PC-3 (cell line): ENCODE measurements at regions not wholly inside any gene's neighbourhood (a gene's known extent, or its start where the extent isn't known, plus 50 kb on each side); places are given as distances from the start of the nearest gene placed in this dataset.

ENCODE experiments used
- ATAC-seq: fragments of 200-7000 bp; cut with Tn5 transposase; 2 replicates; pipeline ENCODE4 v1.9.1; 2020; ENCODE audit warnings: mild to moderate bottlenecking, moderate library complexity
- BruUV-seq: library from RNA; stranded (reverse); fragments of 400-500 nt; replicated peaks from 2 replicates; lab custom pipeline; 2021; lab: Mats Ljungman, UMichigan
- CTCF ChIA-PET: fragments of 300-600 bp; sonication (Branson Sonifier 250); formaldehyde crosslinking; loops from one replicate; lab custom pipeline; 2022; ENCODE audit warnings: antibody characterized with exemption; lab: Charles Lee
- POLR2A ChIA-PET: fragments of 300-600 bp; sonication (Branson Sonifier 250); formaldehyde crosslinking; loops from one replicate; lab custom pipeline; 2022; ENCODE audit warnings: antibody characterized with exemption; ENCODE audit not compliant: unreplicated experiment; lab: Charles Lee
- DNase-seq: peaks from one replicate; pipeline ENCODE4 v3.0.0-alpha.2; 2015
- H2AFZ ChIP-seq: fragments of 300-600 bp; sonication (generic); 2 replicates; pipeline ENCODE4 v1.6.0; 2016; ENCODE audit warnings: antibody characterized with exemption, low read length
- H3F3A ChIP-seq: fragments of 300-600 bp; sonication (generic); one replicate; pipeline ENCODE4 v1.6.0; 2017; ENCODE audit warnings: antibody characterized with exemption, low read length, control low read depth, mild to moderate bottlenecking; ENCODE audit not compliant: unreplicated experiment
- H3K27ac ChIP-seq: fragments of 300-600 bp; sonication (generic); 2 replicates; pipeline ENCODE4 v1.5.1; 2016; ENCODE audit warnings: mild to moderate bottlenecking, low read length
- H3K27me3 ChIP-seq: fragments of 300-600 bp; sonication (generic); 2 replicates; pipeline ENCODE4 v1.6.1; 2016; ENCODE audit warnings: low read length, mixed read lengths
- H3K36me3 ChIP-seq: fragments of 300-600 bp; sonication (generic); 2 replicates; pipeline ENCODE4 v1.6.1; 2016; ENCODE audit warnings: low read depth, mixed run types, low read length, mixed read lengths
- H3K4me1 ChIP-seq: fragments of 300-600 bp; sonication (generic); 2 replicates; pipeline ENCODE4 v1.5.1; 2016; ENCODE audit warnings: low read length; ENCODE audit not compliant: insufficient read depth
- H3K4me2 ChIP-seq: fragments of 300-600 bp; sonication (generic); 2 replicates; pipeline ENCODE4 v1.6.0; 2016; ENCODE audit warnings: low read length
- H3K4me3 ChIP-seq: fragments of 300-600 bp; sonication (generic); 2 replicates; pipeline ENCODE4 v1.5.1; 2016; ENCODE audit warnings: mild to moderate bottlenecking, low read length, mixed read lengths
- H3K79me2 ChIP-seq: fragments of 300-600 bp; sonication (generic); 2 replicates; pipeline ENCODE4 v1.6.1; 2017; ENCODE audit warnings: low read length, mixed read lengths
- H3K9ac ChIP-seq: fragments of 300-600 bp; sonication (generic); 2 replicates; pipeline ENCODE4 v1.6.0; 2016; ENCODE audit warnings: mild to moderate bottlenecking, low read length
- H3K9me2 ChIP-seq: fragments of 300-600 bp; sonication (generic); replicated peaks from 2 replicates; pipeline ENCODE4 v1.6.1; 2016; ENCODE audit warnings: mixed run types, low read length, mixed read lengths
- H3K9me3 ChIP-seq: fragments of 300-600 bp; sonication (generic); 2 replicates; pipeline ENCODE4 v1.6.1; 2016; ENCODE audit warnings: low read length, mixed read lengths
- H4K20me1 ChIP-seq: fragments of 300-600 bp; sonication (generic); 2 replicates; pipeline ENCODE4 v1.6.1; 2016; ENCODE audit warnings: low read length, mixed read lengths
- CTCF ChIP-seq: fragments of 300-600 bp; sonication (generic); conservative IDR thresholded peaks from 2 replicates; pipeline ENCODE4 v1.5.1; 2017; ENCODE audit warnings: antibody characterized with exemption, low read depth, mild to moderate bottlenecking, low read length
- EZH2 ChIP-seq: fragments of 300-600 bp; sonication (generic); IDR thresholded peaks from one replicate; pipeline ENCODE4 v1.6.1; 2017; ENCODE audit warnings: antibody characterized with exemption, mild to moderate bottlenecking, low read length; ENCODE audit not compliant: unreplicated experiment
- EZH2phosphoT487 ChIP-seq: fragments of 300-600 bp; sonication (generic); IDR thresholded peaks from 2 replicates; pipeline ENCODE4 v1.6.1; 2018; ENCODE audit warnings: mild to moderate bottlenecking, antibody characterized with exemption, low read length, borderline replicate concordance
- intact Hi-C: fragments of 100-400 bp; cut with micrococcal nuclease; formaldehyde crosslinking; loops from 2 replicates; pipeline ENCODE4 v1.9.0; 2023

DNA sequence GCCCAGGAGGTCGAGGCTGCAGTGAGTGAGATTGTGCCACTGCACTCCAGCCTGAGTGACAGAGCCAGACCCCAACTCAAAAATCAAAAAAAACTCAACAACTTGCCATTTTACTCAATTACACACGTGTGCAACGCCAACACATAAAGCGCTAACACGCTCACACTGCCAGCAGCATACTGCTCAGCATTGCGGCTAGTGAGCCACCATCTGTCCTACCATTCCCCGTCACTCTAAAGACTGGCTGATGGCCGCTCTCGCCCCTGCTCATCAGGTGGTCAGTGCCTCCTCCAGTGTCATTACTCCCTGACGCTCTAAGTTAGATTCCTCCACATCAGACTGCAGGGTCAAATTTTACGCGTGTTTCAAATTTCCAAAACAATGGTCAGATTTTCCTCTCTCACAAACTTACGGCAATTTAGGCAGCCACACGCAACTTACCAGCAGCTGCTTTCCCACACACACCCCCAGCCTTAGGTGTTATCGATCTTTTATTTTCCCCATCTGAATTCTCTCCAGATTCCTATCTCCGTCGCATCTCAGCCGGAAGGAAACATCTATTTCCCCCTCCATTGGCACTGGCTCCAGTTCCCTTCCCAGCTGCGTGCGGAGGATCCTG is 240.8 kb downstream of the C16orf95 start:
- H3K4me2 ChIP-seq = no peak overlapping the region
- no peak overlapping the region for H3K9ac ChIP-seq
- H2AFZ ChIP-seq = 0 out of 2 replicates have a peak overlapping the region, but pooled peaks have one; percentile 48
- H3K4me3 ChIP-seq = no peak overlapping the region
- no peaks in the 10 kb centered on the region for H3K79me2 ChIP-seq
- H3F3A ChIP-seq = no peaks in the 10 kb centered on the region
- no peak overlapping the region for H3K27ac ChIP-seq
- H3K36me3 ChIP-seq = no peaks in the 10 kb centered on the region
- H4K20me1 ChIP-seq = no peaks in the 10 kb centered on the region
- peaks cover 6% of the 10 kb centered on the region; the same call in 1 of the 2 replicates for H3K4me1 ChIP-seq
- POLR2A ChIA-PET = no interaction called here
- DNase-seq (no peak), ATAC-seq (no peak)
- no peaks in the 10 kb centered on the region for H3K27me3 ChIP-seq
- intact Hi-C loops = no loop called here
- BruUV-seq = no TSS peak
- TF ChIP-seq EZH2 (no peak), EZH2phosphoT487 (no peak), CTCF (no peak)
- no peaks in the 10 kb centered on the region for H3K9me2 ChIP-seq
- CTCF ChIA-PET = interaction anchor here (0.7 kb wide), 1 partner anchor 513 kb away, joined by 3 read pairs; no protein-coding TSS in a partner anchor
- peaks cover 6% of the 10 kb centered on the region; the same call in 1 of the 2 replicates for H3K9me3 ChIP-seq

DNA sequence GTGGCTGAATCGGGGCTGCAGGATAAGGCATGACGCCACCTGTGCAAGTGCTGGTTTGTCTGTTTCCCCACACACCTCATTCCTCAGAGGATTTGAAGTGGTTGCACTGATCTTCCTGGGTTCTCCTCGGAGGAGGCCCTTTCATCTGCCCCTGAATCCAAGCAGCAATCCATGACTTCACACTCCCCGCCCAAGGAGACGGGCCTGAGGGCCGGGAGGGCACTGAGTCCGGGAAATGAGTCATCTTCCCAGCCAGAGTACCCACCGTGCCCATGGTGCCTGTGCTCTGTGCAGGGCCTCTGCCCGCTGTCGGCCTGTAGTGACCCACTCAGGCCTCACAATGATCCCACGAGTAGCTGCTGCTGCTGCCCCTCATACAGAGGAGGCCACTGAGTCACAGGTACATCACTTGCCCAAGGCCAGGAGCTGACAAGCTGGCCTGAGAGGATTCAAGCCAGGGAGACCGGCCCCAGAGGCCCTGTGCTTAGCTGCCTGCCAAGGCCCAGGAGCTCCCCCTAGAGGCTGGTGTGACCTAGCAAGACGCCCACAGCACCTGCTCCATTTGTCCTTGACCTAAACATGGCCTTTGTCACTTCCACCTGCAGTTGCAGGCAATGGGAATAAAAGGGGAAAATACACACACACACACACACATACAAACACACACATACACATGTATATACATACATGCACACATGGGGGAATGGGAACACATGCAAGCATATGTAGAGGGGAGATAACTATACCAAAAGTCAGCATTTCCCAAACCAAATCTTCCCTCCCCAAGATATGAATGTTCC is 240.0 kb downstream of the C16orf95 start:
- Histone ChIP-seq H3F3A (no peaks in the 10 kb centered on the region), H3K9me3 (peaks cover 6% of the 10 kb centered on the region; the same call in 1 of the 2 replicates), H4K20me1 (no peaks in the 10 kb centered on the region), H3K79me2 (no peaks in the 10 kb centered on the region), H3K4me2 (peak overlapping the region; percentile 31; the same call in 1 of the 2 replicates), H3K4me1 (peaks cover 6% of the 10 kb centered on the region; the same call in 1 of the 2 replicates), H3K4me3 (no peak overlapping the region), H3K9ac (no peak overlapping the region), H3K27ac (no peak overlapping the region), H2AFZ (peak overlapping the region; percentile 48; the same call in 1 of the 2 replicates), H3K27me3 (no peaks in the 10 kb centered on the region), H3K36me3 (no peaks in the 10 kb centered on the region), H3K9me2 (no peaks in the 10 kb centered on the region)
- ATAC-seq (peak; percentile 72), DNase-seq (peak; percentile 65)
- CTCF ChIA-PET = interaction anchor here (0.7 kb wide), 1 partner anchor 514 kb away, joined by 3 read pairs; no protein-coding TSS in a partner anchor
- intact Hi-C loops = no loop called here
- BruUV-seq = no TSS peak
- POLR2A ChIA-PET = no interaction called here
- TF ChIP-seq EZH2 = no peak
- TF ChIP-seq CTCF = peak; percentile 81
- no peak for TF ChIP-seq EZH2phosphoT487
